ENCODE measurements at regions not wholly inside any gene's neighbourhood (a gene's known extent, or its start where the extent isn't known, plus 50 kb on each side); places are given as distances from the start of the nearest gene placed in this dataset.

DNA sequence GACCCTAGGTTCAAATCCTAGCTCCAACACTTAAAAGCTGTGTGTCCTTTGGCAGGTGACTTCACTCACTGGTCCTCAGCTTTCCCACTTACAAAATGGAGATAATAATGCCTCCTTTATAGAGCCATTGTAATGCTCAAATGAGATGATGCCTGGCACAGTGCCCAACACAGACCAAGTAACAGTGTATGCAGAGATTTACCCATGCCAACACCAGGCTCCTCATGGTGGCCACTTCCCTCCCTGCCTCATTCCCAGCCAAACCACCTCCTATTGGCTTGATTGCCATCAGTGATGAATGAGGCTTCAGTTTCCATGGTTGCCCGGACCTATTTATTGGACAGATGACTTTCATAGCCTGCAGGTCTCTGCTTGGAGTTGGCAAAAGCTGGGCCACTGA is 469.4 kb downstream of the CDK5RAP2 start:
- no TSS peak for BruUV-seq (replicated peaks)

DNA sequence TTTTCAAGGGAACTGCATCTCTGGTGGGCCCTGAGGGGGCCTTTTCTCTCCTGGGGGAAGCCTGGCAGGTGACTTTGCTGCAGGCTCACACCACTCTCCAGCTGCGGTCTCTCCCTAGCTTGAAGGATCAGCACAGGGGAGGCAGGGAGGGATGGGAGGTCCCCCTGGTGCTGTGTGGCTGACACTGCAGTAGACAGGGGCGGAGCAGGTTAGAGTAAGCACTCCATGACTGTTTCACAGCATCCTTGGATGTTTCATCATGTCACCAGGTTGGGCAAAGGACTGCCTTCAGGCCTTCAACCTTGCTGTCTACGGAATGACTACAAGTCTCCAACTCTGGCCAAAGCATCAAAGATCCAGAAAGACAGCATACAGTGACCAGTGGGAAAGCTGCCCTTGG is 470.7 kb downstream of the CDK5RAP2 start:
- no peaks in the 10 kb centered on the region for H3K79me2 ChIP-seq (ENCODE audit: insufficient read depth, low read depth, low read length)
- no peaks in the 10 kb centered on the region for H4K20me1 ChIP-seq (ENCODE audit: insufficient read depth, low read length)
- H2AFZ ChIP-seq (ENCODE audit: low read length): no peak overlapping the region
- no peaks in the 10 kb centered on the region for H3K4me1 ChIP-seq (ENCODE audit: insufficient read depth, low read length, poor library complexity, severe bottlenecking)
- peak; percentile 2 for DNase-seq (ENCODE audit: low spot score)
- no peaks in the 10 kb centered on the region for H3K9me3 ChIP-seq (ENCODE audit: low read length)
- CTCF ChIA-PET (ENCODE audit: unreplicated experiment): no interaction called here
- no TSS peak for BruUV-seq (replicated peaks)
- no peaks in the 10 kb centered on the region for H3K9me2 ChIP-seq (ENCODE audit: insufficient read depth, low read length)
- no peak overlapping the region for H3K27ac ChIP-seq (ENCODE audit: low read depth, low read length, poor library complexity, severe bottlenecking)
- TF ChIP-seq, protein P1, sequence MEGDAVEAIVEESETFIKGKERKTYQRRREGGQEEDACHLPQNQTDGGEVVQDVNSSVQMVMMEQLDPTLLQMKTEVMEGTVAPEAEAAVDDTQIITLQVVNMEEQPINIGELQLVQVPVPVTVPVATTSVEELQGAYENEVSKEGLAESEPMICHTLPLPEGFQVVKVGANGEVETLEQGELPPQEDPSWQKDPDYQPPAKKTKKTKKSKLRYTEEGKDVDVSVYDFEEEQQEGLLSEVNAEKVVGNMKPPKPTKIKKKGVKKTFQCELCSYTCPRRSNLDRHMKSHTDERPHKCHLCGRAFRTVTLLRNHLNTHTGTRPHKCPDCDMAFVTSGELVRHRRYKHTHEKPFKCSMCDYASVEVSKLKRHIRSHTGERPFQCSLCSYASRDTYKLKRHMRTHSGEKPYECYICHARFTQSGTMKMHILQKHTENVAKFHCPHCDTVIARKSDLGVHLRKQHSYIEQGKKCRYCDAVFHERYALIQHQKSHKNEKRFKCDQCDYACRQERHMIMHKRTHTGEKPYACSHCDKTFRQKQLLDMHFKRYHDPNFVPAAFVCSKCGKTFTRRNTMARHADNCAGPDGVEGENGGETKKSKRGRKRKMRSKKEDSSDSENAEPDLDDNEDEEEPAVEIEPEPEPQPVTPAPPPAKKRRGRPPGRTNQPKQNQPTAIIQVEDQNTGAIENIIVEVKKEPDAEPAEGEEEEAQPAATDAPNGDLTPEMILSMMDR (conservative IDR thresholded peaks at IDR 0.05; ENCODE audit: low read length): peak; percentile 39; the same call in 1 of the 2 replicates
- no peak for TF ChIP-seq EZH2phosphoT487 (IDR thresholded peaks at IDR 0.05; ENCODE audit: borderline replicate concordance, low read depth, low read length)
- no peak overlapping the region for H3K4me3 ChIP-seq (ENCODE audit: low read depth, low read length, poor library complexity, severe bottlenecking)
- POLR2A ChIA-PET: no interaction called here
- H3K4me2 ChIP-seq (ENCODE audit: low read length): no peak overlapping the region
- no peaks in the 10 kb centered on the region for H3K36me3 ChIP-seq (ENCODE audit: insufficient read depth, low read length)
- intact Hi-C loops (cut with micrococcal nuclease; ENCODE audit: unreplicated experiment): no loop called here

More for the DNA sequence above, 469.4 kb downstream of the CDK5RAP2 start:
- no peak for DNase-seq (ENCODE audit: low spot score)
- Histone ChIP-seq H3K4me1 (ENCODE audit: insufficient read depth, low read length, poor library complexity, severe bottlenecking) (no peaks in the 10 kb centered on the region), H3K4me3 (ENCODE audit: low read depth, low read length, poor library complexity, severe bottlenecking) (no peak overlapping the region), H3K4me2 (ENCODE audit: low read length) (no peak overlapping the region), H3K36me3 (ENCODE audit: insufficient read depth, low read length) (no peaks in the 10 kb centered on the region), H2AFZ (ENCODE audit: low read length) (no peak overlapping the region), H3K9me2 (ENCODE audit: insufficient read depth, low read length) (no peaks in the 10 kb centered on the region), H3K27ac (ENCODE audit: low read depth, low read length, poor library complexity, severe bottlenecking) (no peak overlapping the region), H3K79me2 (ENCODE audit: insufficient read depth, low read depth, low read length) (no peaks in the 10 kb centered on the region), H4K20me1 (ENCODE audit: insufficient read depth, low read length) (no peaks in the 10 kb centered on the region), H3K9me3 (ENCODE audit: low read length) (no peaks in the 10 kb centered on the region)
- intact Hi-C loops (cut with micrococcal nuclease; ENCODE audit: unreplicated experiment): no loop called here
- no peak for TF ChIP-seq EZH2phosphoT487 (IDR thresholded peaks at IDR 0.05; ENCODE audit: borderline replicate concordance, low read depth, low read length)
- TF ChIP-seq, protein P1 (conservative IDR thresholded peaks at IDR 0.05; ENCODE audit: low read length): no peak
- ChIA-PET CTCF (ENCODE audit: unreplicated experiment) (no interaction called here), POLR2A (no interaction called here)

DNA sequence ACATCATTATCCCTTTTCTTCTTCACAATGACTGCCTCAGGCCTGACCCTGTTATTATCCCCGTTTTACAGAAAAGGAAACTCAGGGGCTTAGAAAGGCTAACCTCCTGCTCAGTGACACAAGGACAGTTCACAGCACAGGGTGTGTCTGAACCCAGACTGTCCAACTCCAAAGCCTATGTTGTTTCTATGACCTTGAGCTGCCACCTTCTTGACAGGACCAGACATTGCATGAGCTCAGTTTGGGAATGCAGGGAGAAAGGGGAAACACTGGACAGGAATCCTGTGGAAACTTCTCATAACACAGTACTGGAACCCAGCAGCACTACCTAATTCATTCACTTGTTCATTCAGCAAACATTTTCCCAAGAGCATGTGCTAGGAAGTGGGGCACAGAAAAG is 472.8 kb downstream of the CDK5RAP2 start:
- Histone ChIP-seq H3K79me2 (ENCODE audit: insufficient read depth, low read depth, low read length) (no peaks in the 10 kb centered on the region), H3K36me3 (ENCODE audit: insufficient read depth, low read length) (no peaks in the 10 kb centered on the region), H3K27ac (ENCODE audit: low read depth, low read length, poor library complexity, severe bottlenecking) (no peak overlapping the region), H3K4me1 (ENCODE audit: insufficient read depth, low read length, poor library complexity, severe bottlenecking) (no peaks in the 10 kb centered on the region), H4K20me1 (ENCODE audit: insufficient read depth, low read length) (no peaks in the 10 kb centered on the region), H2AFZ (ENCODE audit: low read length) (no peak overlapping the region), H3K4me2 (ENCODE audit: low read length) (no peak overlapping the region), H3K4me3 (ENCODE audit: low read depth, low read length, poor library complexity, severe bottlenecking) (no peak overlapping the region), H3K9me2 (ENCODE audit: insufficient read depth, low read length) (no peaks in the 10 kb centered on the region), H3K9me3 (ENCODE audit: low read length) (no peaks in the 10 kb centered on the region)
- no peak for DNase-seq (ENCODE audit: low spot score)
- no TSS peak for BruUV-seq (replicated peaks)
- ChIA-PET CTCF (ENCODE audit: unreplicated experiment) (no interaction called here), POLR2A (no interaction called here)
- intact Hi-C loops (cut with micrococcal nuclease; ENCODE audit: unreplicated experiment): no loop called here
- no peak for TF ChIP-seq EZH2phosphoT487 (IDR thresholded peaks at IDR 0.05; ENCODE audit: borderline replicate concordance, low read depth, low read length)
- TF ChIP-seq, protein P1 (conservative IDR thresholded peaks at IDR 0.05; ENCODE audit: low read length): no peak

Measured in OCI-LY7 (cell line).